Suppressor macrophage (primary cell): ENCODE measurements at regions not wholly inside any gene's neighbourhood (a gene's known extent, or its start where the extent isn't known, plus 50 kb on each side); places are given as distances from the start of the nearest gene placed in this dataset.

ENCODE experiments used
- DNase-seq, 4 experiments: peaks; one replicate each; pipeline ENCODE4 v3.0.0-alpha.2; 2020 to 2022

DNA sequence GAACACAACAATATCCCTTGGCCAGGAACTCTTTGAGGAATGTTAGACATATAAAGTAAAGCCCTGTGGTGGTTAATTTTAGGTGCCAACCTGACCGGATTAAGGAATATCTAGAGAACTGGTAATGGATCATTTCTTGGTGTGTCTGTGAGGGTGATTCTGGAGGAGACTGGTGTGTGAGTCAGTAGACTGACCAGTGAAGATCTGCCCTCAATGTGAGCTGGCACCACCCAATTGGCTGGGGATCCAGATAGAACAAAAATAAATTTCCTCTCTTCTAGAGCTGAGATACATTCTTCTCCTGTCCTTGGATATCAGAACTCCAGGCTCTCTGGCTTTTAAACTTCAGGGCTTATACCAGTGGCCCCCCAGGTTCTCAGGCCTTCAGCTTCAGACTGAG lies 56.2 kb upstream of the TNPO1 start:
- no peak for DNase-seq

DNA sequence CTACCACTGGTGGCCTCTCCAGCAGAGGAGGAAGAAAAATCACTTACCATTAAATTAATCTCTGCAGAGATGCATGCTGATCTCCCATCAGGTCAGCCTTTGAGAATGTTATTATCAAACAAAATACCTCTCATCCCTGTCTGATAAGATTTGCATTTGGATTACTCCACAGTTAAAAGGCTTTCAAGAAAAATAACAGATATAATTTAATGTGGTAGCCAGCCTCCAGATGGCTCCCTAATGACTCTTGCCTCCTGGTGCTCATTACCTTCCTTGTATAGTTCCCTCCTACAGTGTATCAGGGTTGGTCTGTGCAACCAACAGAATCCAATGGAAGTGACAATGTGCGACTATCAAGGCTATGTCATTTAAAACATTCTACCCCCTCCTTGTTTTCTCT lies 63.6 kb upstream of the TNPO1 start:
- DNase-seq: peak in 2 of 4 experiments; percentile 6

DNA sequence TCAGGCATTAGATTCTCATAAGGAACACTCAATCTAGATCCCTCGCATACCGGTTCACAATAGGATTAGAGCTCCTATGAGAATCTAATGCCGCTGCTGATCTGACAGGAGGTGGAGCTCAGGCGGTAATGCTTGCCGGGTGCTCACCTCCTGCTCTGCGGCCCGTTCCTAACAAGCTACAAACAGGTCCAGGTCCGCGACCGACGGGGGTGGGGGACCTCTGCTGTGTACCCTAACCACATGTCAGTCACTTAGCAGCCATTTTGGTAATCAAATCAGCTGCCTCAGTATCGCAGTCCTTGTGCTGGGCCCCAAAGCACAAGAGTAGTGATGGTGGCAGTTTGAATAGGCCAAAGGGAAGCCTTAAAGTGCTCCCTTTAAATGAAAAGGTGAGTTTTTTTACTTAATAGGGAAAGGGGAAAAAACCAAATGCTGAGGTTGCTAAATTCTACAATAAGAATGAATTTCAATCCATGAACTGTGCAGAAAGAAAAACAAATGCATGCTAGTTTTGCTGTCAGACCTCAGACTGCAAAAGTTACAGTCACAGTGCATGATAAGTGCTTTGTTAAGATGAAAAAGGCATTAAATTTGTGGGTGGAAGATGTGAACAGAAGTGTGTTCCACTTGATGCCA lies 67.0 kb upstream of the TNPO1 start:
- no peak for DNase-seq

DNA sequence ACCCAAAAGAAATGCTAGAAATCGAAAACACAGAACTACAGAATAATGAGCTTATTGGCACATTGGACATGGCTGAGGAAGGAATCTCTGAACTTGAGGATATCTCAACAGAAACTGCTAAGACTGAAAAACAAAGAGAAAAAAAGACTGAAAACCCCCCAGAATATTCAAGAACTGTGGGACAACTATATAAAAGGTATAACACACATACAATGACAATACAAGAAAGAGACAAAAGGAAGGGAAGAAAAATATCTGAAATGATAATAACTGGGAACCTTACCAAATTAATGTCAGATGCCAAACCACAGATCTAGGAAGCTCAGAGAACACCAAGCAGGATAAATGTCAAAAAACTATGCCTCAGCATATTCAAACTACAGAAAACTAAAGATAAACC lies 68.6 kb upstream of the TNPO1 start:
- no peak for DNase-seq

DNA sequence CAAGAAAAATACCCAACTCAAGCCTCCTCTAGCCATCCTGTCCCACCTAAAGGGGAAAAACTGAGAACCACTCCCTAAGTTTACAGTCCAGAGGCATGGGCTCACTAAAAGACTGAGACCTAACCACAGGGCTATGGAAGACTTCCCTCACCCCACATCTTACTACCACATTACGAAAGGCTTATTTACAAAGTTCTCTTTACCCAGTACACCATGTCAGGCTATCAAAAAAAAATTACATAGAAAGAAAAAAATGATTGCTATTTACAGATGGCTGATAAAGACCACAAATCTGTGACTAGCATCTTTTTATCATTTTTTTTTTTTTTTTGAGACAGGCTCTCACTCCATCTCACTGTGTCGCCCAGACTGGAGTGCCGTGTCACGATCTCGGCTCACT lies 69.7 kb upstream of the TNPO1 start:
- no peak for DNase-seq

DNA sequence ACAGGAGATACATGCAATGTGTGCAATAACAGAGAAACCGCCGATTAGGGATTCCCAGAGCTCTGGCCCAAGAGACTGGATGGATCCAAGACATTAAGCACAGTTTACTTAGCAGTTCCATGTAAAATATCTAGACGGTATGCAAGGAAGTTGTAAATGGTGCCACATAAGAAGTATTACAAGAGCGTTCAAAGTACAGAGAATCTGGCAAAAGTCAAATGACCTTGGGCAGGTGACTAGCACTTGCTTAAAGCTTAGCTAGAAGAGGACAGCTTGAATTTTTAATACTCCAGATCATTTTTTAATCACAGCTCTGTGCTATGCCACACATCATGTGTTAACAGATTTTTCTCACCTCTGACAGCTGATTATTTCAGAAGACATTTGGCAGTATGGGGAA lies 72.3 kb upstream of the TNPO1 start:
- no peak for DNase-seq

DNA sequence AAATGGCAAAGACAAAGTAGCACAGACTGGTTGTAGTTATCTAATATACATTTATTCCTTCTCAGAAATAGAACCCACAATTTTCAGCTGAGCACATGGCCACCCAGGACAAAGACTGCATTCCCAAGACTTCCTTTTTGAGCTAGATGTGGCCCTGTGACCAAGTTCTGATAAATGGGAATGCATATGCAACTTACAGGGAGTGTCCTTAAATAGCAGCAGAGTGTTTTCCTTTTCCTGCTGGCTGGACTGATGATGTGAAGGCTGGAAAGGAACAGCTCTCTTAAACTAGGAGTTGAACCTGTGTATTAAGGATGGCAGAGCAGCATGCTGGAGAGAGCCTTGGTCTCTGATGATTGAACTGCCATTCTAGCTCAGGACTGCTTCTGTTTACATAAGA lies 74.7 kb upstream of the TNPO1 start:
- DNase-seq: no peak

DNA sequence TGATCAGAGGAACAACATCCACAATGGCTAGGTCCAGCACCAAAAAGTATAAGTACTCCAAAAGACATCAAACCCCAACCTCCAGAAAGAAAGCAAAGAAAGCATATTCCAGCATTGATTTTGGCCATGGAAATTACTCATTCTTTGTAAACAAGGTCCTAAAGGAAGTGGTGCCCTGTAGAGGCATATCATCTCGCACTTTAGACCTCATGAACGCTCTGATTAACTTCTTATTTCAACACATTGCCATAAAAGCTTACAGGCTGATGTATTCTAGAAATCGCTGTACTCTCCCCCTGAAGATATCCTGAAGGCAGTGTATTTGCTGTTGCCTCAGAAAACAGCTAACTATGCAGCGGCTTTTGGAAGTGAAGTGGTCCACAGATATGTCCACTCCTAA lies 82.7 kb upstream of the TNPO1 start:
- no peak for DNase-seq

DNA sequence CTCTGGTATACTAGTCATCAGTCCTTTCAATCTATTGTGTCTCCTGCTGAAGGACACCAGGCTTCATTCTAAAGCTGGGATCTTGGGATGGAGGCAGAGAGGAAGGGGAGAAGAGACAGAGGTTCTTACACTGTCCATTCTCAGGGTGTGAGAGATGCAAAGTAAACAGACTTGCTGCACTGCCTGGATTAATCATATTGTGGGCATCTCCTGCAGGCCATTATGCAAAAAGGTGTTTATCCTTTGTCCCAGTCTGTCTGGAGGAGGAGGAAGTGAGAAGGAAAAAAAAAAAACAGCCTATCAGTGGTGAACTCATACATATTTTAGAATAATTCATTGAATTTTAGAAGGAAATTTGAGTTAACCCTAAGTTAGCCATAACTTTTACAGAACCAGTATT lies 92.9 kb upstream of the TNPO1 start:
- DNase-seq: no peak

DNA sequence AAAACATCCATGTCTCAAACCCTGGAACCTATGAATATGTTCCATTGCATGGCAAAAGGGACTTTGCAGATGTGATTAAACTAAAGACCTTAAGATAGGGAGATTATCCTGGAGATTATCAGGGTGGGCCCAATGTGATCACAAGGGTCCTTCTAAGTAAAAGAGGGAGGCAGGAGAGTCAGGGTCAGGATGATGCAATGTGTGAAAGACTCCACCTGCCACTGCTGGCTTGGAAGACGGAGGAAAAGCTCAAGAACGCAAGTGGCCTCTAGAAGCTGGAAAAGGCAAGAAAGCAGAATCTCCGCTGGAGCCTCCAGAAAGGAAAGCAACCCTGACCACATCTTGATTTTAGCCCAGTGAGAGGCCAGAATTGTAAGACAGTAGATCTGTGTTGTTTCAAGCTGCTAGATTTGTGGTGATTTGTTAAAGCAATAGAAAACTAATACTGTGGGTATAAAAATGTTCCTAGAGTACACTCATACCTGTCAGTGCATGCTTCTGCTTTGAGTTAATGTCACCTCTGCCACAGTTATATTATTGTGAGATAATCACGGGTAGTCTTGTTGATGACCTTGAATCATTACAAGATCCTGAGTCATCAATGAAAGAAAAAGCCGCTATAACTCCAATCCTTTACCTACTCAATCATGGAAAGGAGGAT lies 93.5 kb upstream of the TNPO1 start:
- no peak for DNase-seq

DNA sequence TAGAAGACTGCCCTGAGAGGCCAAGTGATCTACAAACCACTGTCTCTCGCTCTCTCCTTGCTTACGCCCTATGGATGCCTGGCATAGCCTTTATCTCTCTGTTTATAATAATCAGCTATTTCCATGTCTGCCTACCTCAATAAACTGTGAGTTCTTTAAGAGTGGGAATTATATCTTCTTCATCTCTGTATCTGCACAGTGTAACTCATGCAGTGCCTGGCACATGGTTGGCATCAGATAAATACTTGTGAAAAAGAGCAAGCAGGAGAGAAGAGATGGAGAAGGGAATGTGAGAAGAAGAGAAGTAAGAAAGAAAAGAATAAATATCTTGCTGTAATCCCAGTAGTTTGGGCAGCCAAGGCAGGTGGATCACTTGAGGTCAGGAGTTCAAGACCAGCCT lies 94.6 kb upstream of the TNPO1 start:
- no peak for DNase-seq

DNA sequence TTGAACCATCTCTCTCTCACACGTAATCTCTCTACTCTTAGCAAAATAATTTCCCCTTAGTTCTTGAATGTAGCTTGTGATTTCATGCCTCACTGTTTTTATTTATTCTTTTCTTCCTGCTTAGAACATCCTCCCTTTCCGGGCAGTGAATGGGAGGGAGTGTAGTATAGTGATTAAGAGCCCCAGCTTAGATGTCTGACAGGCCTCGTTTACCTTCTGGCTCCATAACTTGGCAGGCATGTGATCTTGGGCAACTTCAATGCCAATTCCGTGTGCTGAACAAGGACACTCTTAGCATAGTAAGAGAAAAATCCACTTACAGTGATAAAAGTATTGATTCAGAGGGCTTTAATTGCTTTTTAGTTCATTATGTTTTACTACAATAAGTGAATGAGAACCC lies 96.3 kb upstream of the TNPO1 start:
- DNase-seq: no peak

DNA sequence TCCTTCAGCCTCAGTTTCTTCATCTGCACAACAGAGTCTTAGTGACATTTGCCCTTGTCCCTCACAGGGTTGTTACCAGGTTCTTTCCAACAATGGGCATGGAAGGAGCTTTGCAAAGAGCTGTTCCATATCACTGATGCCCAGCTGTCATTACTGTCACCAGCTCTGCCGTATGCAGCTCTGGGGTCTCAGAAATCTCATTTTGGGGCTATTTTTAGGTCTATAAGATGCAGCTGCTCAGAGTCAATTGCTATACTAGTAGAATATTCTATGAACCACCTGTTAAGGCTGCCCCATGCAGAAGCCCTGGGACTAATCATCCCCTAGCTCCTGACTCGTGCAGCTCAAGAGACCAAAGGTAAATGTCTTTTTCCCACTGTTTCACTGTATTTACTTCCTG lies 105.1 kb upstream of the TNPO1 start:
- DNase-seq: no peak

DNA sequence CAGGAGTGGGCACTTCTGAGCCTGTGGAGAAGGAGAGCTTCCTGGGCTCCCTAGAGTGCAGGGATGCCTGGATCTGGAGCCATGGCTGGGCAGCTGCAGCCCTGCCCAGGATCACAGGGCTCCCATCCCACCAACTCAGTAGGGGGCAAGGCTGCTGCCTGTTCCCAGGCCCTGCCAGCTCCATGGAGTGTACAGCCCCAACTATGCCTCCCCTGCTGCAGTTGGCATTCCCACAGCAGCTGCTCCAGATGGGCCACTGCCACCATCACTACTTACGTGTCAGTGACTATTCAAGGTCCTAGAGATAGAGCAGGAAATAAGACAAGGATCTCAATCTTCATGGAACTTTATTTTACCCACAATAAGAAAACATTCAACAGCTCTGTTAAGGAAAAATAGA lies 107.1 kb upstream of the TNPO1 start:
- no peak for DNase-seq

DNA sequence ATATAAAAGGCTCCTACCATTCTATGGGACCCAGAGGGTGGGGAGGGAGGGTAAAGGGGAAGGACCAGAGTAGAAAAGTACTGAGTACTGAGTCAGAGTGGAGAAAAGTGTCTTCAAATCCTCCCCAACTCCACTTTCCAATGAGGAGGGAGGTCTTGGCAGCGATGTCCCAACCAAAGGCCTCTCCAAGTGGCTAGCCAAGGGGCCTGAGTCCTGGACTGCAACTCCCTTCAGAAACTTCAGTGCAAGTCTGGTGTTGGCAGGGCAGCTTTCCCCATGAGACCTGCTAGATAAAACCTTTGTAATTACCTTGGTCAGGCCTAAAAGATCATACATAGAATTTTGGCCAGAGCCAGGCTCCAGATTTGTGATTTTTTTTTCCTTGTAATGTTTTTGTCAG lies 111.3 kb upstream of the TNPO1 start:
- DNase-seq: no peak

DNA sequence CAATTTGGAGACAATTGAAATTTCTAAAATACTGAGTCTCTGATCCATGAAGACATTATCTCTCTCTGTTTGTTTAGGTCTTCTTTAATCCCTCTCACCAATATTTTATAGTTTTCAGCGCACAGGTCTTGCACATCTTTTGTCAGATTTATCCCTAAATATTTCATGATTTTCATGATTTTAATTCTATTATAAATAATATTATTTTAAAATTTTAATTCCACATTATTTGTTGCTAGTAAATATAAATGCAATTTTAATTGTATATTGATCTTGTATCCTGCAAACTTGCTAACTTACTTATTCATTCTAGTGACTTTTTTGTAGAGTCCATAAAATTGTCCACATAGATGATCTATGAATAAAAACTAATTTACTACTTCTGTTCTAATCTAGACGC lies 112.6 kb upstream of the TNPO1 start:
- DNase-seq: no peak

DNA sequence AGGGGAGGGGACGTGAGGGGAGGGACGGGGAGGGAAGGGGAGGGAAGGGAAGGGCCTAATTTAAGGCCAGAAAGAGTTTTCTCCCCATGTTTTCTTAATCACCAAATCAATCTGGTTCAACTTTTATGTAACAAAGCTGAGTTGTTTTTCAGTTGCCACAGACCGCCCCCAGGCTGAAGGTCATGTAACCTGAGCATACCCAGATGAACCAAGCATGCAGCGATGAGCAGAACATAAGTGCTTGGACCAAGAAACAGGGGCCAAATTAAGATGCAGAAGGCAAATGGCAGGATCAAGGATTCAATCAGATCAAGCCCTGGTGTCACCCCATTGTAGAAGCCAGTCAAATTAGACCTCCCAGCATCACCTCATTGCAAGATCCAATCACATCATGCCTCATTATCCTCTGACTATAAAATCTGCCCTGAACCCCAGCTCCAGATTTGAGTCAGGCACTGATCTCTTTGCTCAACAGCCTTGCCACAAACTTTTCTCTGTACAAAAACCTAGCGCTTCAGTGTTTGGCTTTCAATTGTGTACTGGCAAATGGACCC lies 113.5 kb upstream of the TNPO1 start:
- no peak for DNase-seq

DNA sequence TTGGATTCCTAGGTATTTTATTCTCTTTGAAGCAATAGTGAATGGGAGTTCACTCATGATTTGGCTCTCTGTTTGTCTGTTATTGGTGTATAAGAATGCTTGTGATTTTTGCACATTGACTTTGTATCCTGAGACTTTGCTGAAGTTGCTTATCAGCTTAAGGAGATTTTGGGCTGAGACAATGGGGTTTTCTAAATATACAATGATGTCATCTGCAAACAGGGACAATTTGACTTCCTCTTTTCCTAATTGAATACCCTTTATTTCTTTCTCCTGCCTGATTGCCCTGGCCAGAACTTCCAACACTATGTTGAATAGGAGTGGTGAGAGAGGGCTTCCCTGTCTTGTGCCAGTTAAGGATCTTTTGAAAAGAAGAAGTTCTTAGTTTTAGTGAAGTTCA lies 114.4 kb upstream of the TNPO1 start:
- peak in 1 of 4 experiments; percentile 4 for DNase-seq

DNA sequence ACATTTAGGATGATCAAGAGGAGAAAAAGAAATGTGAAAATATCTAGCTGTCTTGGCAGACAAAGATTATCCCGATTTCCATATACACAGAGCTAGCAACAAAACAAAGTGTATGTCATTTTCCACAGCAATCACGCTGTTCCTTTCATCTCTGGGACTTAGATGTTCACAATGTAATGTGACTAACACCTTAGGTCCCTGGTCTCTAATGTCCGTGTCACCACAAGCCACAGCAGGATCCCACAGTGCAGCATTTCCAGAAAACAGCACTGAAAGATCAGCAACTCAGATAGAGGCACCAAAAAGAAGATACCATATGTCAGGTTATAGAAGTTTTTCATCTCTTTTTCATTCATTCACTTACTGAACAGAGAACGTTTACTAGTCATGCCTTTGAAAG lies 118.0 kb upstream of the TNPO1 start:
- DNase-seq: no peak

DNA sequence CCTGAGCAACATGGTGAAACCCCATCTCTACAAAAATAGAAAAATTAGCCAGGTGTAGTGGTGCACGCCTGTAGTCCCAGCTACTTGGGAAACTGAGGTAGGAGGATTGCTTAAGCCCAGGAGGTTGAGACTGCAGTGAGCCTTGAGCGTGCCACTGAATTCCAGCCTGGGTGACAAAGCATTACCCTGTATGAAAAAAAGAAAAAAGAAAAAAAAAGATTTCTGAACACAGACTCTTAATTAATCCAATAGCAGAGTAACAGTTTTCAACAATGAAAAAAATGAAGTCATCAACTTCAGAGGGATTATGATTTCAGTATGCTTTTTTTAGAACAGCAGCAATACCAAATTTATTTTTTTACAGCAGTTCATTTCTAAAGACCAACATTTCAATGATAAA lies 118.8 kb upstream of the TNPO1 start:
- no peak for DNase-seq

DNA sequence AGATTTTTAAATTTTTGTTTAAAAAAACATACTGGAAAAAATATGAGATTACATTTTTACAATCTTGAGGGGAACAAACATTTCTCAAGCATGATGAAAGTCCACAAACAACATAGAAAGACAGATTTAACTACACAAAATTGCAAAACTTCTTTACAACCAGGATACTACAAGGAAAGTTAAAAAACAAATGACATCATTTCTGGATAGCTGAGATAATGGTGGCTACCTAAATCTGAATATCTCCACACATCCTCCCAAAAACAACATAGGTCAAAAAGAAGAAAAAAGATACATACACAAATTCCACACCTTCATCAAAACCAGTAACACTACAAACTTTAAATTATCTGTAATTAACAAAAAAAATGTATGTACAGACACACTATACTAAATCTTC lies 120.8 kb upstream of the TNPO1 start:
- DNase-seq: no peak

DNA sequence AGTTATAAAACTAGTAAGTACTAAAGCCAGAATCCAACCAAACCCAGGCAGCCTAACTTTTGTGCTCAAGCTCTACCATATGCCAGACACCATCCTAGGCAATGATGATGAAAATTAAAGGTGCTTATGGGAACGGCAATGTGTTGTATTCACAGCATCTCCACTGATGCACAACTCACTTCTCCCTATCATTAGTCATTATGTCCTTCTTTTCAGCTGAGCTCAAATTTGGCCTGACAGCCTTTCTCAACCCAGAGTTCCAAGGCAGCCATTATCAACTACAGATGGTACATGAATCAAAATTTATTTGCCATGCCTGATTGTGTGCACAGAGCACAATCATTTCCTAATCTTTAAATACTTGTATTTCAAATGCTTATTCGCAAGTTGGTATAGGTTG lies 121.6 kb upstream of the TNPO1 start:
- DNase-seq: no peak

DNA sequence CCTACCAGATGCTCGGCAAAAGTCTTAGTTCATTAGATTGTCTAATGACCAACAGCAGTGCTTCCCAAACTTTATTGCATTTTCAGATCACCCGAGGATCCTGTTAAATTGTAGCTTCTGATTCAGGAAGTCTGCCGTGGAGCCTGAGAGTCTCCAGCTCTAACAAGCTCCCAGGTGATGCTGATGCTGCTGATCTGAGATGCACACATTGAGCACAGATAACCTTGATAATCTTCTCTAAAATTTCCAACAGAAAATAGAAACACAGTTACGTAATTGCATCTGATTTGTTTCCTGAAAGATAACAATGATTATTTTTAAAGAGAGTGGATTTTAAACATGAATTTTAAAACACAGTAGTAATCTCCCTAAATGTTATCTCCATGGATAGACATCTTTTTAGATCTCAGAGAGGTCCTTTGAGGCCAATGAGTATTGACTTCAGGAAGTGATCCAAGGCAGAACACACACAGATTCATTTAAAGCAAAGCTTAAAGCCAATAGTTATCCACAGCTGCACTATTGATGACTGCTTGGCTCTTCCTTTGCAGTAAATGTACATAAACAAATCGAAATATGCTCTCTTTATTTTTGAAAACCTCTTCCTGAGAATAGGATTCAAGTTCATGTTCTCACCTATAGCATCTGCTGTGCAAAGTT lies 122.8 kb upstream of the TNPO1 start:
- DNase-seq: no peak
